KMS-11 (cell line): ENCODE measurements at regions not wholly inside any gene's neighbourhood (a gene's known extent, or its start where the extent isn't known, plus 50 kb on each side); places are given as distances from the start of the nearest gene placed in this dataset.
"Not testable (repeated sequence)": the region's sequence is repeated elsewhere in the genome, so short reads cannot be mapped to it uniquely, and the experiment has no call there.

Experiments used
- H2AFZ ChIP-seq: fragments of 200-600 bp; sonication (generic); 2 replicates; pipeline ENCODE4 v1.6.1; 2016; ENCODE audit warnings: antibody characterized with exemption, mixed run types, low read depth
- H3K27ac ChIP-seq: fragments of 200-600 bp; sonication (generic); 2 replicates; pipeline ENCODE4 v1.6.1; 2016; ENCODE audit warnings: mild to moderate bottlenecking, mixed run types
- H3K27me3 ChIP-seq: fragments of 200-600 bp; sonication (generic); 2 replicates; pipeline ENCODE4 v1.6.1; 2017; ENCODE audit warnings: mild to moderate bottlenecking, low read depth, mixed run types, moderate library complexity; ENCODE audit not compliant: insufficient read depth
- H3K36me3 ChIP-seq: fragments of 200-600 bp; sonication (generic); 2 replicates; pipeline ENCODE4 v1.6.1; 2017; ENCODE audit warnings: mild to moderate bottlenecking, mixed run types; ENCODE audit not compliant: insufficient read depth
- H3K4me1 ChIP-seq: fragments of 200-600 bp; sonication (generic); 2 replicates; pipeline ENCODE4 v1.6.1; 2016; ENCODE audit warnings: mild to moderate bottlenecking, low read depth, mixed run types; ENCODE audit not compliant: poor library complexity, severe bottlenecking
- H3K4me2 ChIP-seq: fragments of 200-600 bp; sonication (generic); 2 replicates; pipeline ENCODE4 v1.7.0; 2016; ENCODE audit warnings: mild to moderate bottlenecking, mixed run types
- H3K4me3 ChIP-seq: fragments of 200-600 bp; sonication (generic); IDR thresholded peaks from 2 replicates; pipeline ENCODE4 v1.6.1; 2017; ENCODE audit warnings: low read depth, low read length, mixed read lengths; ENCODE audit not compliant: insufficient read depth
- H3K79me2 ChIP-seq: fragments of 200-600 bp; sonication (generic); 2 replicates; pipeline ENCODE4 v1.6.1; 2016; ENCODE audit warnings: low read depth, mixed run types; ENCODE audit not compliant: insufficient read depth
- H3K9ac ChIP-seq: fragments of 200-600 bp; sonication (generic); 2 replicates; pipeline ENCODE4 v1.6.1; 2016; ENCODE audit warnings: mild to moderate bottlenecking, mixed run types
- H4K20me1 ChIP-seq: fragments of 200-600 bp; sonication (generic); 2 replicates; pipeline ENCODE4 v1.6.1; 2016; ENCODE audit warnings: mild to moderate bottlenecking, mixed run types; ENCODE audit not compliant: insufficient read depth
- CTCF ChIP-seq: fragments of 200-600 bp; sonication (generic); conservative IDR thresholded peaks from 2 replicates; pipeline ENCODE4 v1.6.1; 2017; ENCODE audit warnings: low read depth, mild to moderate bottlenecking, antibody characterized with exemption, low read length, moderate library complexity, mixed read lengths

- Histone ChIP-seq H3K9ac (no peak overlapping the region), H3K4me1 (no peaks in the 10 kb centered on the region), H3K27ac (no peak overlapping the region), H3K27me3 (no peaks in the 10 kb centered on the region), H3K36me3 (no peaks in the 10 kb centered on the region), H2AFZ (no peak overlapping the region), H3K4me3 (no peak overlapping the region), H3K4me2 (no peak overlapping the region), H4K20me1 (no peaks in the 10 kb centered on the region), H3K79me2 (no peaks in the 10 kb centered on the region)
- TF ChIP-seq CTCF = no peak
Observed at GRCh38 chr12:114555451-114555850, 128.5 kb downstream of the TBX3 start.

GRCh38 chr12:114547636-114548035 is 136.3 kb downstream of the TBX3 start:
- Histone ChIP-seq H3K36me3 (no peaks in the 10 kb centered on the region), H3K4me2 (no peak overlapping the region), H4K20me1 (no peaks in the 10 kb centered on the region), H3K4me1 (no peaks in the 10 kb centered on the region), H2AFZ (no peak overlapping the region), H3K79me2 (no peaks in the 10 kb centered on the region), H3K27me3 (no peaks in the 10 kb centered on the region), H3K4me3 (no peak overlapping the region), H3K9ac (no peak overlapping the region), H3K27ac (no peak overlapping the region)
- no peak for TF ChIP-seq CTCF

GRCh38 chr12:114530417-114530816 is 124.5 kb upstream of the TBX5 start:
- Histone ChIP-seq H3K4me2 (no peak overlapping the region), H3K79me2 (no peaks in the 10 kb centered on the region), H4K20me1 (no peaks in the 10 kb centered on the region), H3K4me3 (no peak overlapping the region), H3K9ac (no peak overlapping the region), H3K4me1 (no peaks in the 10 kb centered on the region), H2AFZ (no peak overlapping the region), H3K27ac (no peak overlapping the region), H3K27me3 (no peaks in the 10 kb centered on the region), H3K36me3 (no peaks in the 10 kb centered on the region)
- TF ChIP-seq CTCF = no peak

- Histone ChIP-seq H3K4me1 (no peaks in the 10 kb centered on the region), H3K4me3 (no peak overlapping the region), H3K36me3 (no peaks in the 10 kb centered on the region), H3K27me3 (no peaks in the 10 kb centered on the region), H3K9ac (no peak overlapping the region), H3K27ac (no peak overlapping the region), H3K79me2 (no peaks in the 10 kb centered on the region), H2AFZ (no peak overlapping the region), H4K20me1 (no peaks in the 10 kb centered on the region), H3K4me2 (no peak overlapping the region)
- TF ChIP-seq CTCF = no peak
Observed at GRCh38 chr12:114529966-114530365, 124.0 kb upstream of the TBX5 start.

GRCh38 chr12:114528766-114529165 is 122.8 kb upstream of the TBX5 start:
- no peak overlapping the region for H3K9ac ChIP-seq
- no peak for TF ChIP-seq CTCF

GRCh38 chr12:114521160-114521559 is 115.2 kb upstream of the TBX5 start:
- H3K27ac ChIP-seq, H3K27me3 ChIP-seq, H3K4me3 ChIP-seq, H4K20me1 ChIP-seq, H3K36me3 ChIP-seq, H3K79me2 ChIP-seq, H3K9ac ChIP-seq, H3K4me2 ChIP-seq, H2AFZ ChIP-seq, H3K4me1 ChIP-seq: not testable (repeated sequence)

More at GRCh38 chr12:114528766-114529165, 122.8 kb upstream of the TBX5 start:
- H3K79me2 ChIP-seq = no peaks in the 10 kb centered on the region
- H3K27me3 ChIP-seq = no peaks in the 10 kb centered on the region
- H4K20me1 ChIP-seq = no peaks in the 10 kb centered on the region
- no peak overlapping the region for H3K4me2 ChIP-seq
- H3K4me3 ChIP-seq = no peak overlapping the region
- no peak overlapping the region for H3K27ac ChIP-seq
- H3K4me1 ChIP-seq = no peaks in the 10 kb centered on the region
- H2AFZ ChIP-seq = no peak overlapping the region
- no peaks in the 10 kb centered on the region for H3K36me3 ChIP-seq
